HTR-8/SVneo (cell line): ENCODE measurements at regions not wholly inside any gene's neighbourhood (a gene's known extent, or its start where the extent isn't known, plus 50 kb on each side); places are given as distances from the start of the nearest gene placed in this dataset.

ENCODE experiments used
- DNase-seq: peaks from one replicate; pipeline ENCODE4 v3.0.0; 2011; ENCODE audit warnings: low spot score, mixed read lengths; ENCODE audit not compliant: insufficient read length
- FAIRE-seq: peaks from 2 replicates; lab custom pipeline; 2011; peaks lifted over from hg19 to GRCh38; lab: Jason Lieb, UNC

- FAIRE-seq (no peak), DNase-seq (no peak)
Observed at GRCh38 chr7:156121434-156121833, 309.2 kb upstream of the SHH start.

GRCh38 chr7:156120552-156120951 lies 308.3 kb upstream of the SHH start:
- no peak for FAIRE-seq
- DNase-seq = no peak

DNA sequence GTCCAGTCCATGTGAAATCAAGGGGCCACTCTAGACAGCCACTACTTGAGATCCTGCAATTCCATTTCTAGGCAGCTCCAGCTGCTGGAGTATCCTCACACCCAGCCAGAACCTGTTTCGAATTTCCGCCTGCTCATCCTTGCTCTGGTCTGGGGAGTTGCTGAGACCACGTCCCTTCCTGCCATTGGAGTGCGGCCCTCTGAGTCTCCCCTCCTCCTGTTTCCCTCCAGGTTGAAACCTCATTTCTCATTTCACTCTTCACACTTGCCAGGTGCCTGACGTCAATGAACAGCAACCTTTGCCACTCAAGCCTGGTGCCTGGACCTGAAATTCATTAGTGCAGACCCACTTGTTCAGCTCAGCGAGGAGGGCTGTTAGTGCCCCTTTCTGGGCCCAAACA lies 307.5 kb upstream of the SHH start:
- FAIRE-seq = no peak
- no peak for DNase-seq

DNA sequence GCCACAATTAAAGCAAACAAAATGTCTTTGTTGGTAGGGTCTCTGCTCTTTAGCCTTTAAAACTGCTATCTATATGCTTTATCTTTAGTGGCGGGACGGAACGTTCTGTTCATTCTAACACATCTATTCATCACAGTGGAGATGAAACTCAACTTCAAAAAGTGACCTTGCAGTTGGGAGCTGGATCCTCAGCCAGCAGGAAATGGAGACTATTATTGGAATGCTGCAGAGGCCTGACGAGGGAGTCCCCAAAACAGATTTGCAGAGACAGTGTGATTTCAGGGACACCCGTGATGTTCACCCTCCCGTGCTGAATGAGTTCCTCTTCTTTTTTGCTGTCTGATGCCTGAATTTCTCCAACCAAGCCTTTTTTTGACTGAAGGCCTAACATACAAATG lies 306.0 kb upstream of the SHH start:
- FAIRE-seq = no peak
- no peak for DNase-seq

GRCh38 chr7:156117542-156118247 lies 305.4 kb upstream of the SHH start:
- no peak for DNase-seq
- no peak for FAIRE-seq

DNA sequence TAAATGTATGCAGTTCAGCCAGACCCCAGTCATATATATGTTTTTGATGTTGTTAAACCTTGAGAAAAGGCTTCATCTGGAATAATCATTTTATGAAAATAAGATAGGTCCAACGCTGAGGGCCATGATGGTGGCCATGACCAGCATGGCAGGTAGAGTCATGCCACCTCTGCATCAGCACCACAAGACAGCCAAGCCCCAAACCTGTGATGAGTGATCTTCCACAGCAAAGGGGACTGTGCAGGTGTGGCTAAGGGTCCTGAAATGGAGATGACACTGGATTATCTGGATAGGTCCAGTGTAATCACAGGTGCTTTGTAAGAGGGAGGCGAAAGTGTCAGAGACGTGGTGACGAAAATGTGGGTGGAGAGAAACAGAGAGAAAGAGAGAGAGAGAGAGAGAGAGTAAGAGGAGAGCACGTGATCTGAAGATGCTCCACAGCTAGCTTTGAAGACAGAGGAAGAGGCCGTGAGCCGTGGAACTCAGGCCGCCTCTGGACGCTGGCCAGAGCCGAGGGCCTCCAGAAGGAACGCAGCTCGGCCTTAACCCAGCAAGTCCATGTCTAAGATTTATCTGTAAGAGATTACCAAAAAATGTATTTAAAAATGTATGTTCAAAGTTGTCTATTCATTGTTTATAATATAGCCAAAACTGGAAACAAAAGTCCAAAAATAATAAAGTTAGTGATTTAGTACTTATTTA lies 304.4 kb upstream of the SHH start:
- FAIRE-seq (no peak), DNase-seq (no peak)

DNA sequence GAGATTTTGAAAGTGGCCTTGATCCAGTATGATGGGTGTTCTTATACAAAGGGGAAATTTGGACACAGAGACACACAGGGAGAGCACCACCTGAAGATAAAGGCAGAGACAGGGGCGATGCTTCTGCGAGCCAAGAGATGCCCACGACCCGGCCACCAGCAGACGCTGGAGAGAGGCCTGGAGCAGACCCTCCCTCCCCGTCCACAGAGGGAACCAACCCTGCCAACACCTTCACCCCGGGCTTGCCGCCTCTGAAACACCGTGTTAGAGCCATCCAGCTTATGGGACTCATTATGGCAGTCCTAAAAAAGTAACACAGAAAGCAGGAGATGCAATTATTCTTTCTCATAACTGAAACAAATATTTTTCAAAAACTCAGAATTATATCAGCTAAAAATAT lies 303.3 kb upstream of the SHH start:
- DNase-seq (no peak), FAIRE-seq (no peak)

DNA sequence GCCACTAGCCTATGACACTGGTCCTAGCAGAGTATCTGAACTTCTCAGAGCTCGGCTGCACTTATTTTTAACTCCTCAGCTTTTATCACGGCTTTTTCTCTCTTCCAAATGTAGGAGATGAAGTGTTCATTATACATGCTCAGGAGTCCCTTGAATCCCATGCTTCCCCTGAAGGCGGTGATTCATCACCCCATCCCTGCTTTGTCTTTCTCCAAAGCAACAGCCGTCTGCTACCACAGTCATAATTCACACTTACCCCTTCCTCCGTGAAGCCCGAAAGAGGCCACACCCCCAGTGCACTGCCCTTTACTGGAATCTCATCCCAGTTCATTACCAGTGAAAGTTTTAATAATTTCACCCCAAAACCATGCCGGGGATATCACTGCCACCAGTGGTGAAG lies 301.5 kb upstream of the SHH start:
- no peak for FAIRE-seq
- DNase-seq = no peak

DNA sequence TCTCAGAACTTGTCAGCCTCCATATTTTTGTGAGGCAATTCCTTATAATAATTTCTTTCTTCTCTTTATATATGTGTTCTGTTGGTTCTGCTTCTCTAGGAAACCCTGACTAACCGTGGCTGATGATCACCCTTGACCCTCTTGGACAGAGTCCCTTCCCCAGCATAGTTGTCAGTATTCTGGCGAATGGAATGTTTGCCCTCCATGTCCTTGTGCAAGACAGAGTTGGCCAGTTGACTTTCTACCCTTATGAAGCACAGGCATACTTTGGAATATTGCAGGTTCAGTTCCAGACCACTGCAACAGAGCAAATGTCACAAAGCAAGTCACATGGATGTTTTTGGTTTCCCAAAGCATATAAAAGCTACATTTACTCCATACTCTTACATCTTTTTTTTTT lies 297.7 kb upstream of the SHH start:
- FAIRE-seq (no peak), DNase-seq (no peak)

DNA sequence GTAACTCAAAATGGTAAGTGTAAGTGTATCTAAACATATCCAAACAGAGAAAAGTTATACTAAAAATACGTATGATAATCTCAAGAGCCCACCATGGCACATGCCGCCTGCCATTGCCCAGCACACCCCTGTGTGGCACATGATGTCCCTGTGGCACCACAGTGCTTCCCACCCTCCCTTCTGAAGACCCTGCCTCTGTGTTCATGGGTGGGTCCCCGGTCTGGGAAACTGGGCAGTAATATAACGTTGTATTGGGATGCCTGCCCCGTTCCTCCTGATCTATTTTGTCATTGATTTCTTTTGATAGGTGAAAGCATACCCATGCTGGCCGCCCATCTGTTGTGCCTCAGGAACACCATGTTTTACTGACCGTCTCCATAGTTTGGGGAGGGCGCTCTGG lies 296.8 kb upstream of the SHH start:
- no peak for FAIRE-seq
- DNase-seq = no peak

DNA sequence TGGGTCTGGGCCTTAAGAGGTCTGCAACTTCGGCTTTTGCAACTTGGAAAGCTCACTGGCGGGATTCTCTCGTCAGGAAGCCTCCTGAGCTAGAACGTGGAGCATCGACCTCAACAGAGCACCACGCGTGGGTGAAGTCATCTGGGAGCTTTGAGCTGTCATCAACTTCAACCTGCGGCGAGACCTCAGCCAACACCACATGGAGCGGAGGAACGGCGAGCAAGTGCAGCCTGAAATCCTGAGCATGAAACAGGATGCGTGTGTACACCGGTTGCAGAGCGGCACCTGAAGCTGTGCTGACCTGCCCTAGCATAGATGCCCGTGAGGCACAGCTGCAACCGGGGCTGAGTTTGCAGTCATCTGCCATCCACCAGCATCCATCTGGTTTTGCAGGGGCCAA lies 295.7 kb upstream of the SHH start:
- FAIRE-seq (no peak), DNase-seq (no peak)

DNA sequence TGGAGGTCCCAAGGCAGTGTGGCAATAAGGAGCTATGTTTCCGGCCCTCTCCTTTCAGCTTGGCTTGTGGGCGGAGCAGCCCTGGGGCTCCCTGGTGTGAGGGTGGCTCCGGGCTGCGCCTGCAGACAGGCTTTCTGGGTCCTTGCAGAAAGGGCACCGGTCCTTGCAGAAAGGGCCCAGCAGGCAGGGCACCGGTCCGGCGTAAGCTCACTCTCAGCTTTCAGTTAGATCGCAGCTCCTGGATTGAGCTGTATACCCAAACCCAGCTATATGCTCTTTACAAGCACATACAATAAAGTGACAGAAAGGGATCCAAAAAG lies 293.8 kb upstream of the SHH start:
- no peak for FAIRE-seq
- no peak for DNase-seq

GRCh38 chr7:156105337-156106106 lies 293.3 kb upstream of the SHH start:
- no peak for DNase-seq
- no peak for FAIRE-seq

GRCh38 chr7:156104501-156105336 lies 292.5 kb upstream of the SHH start:
- DNase-seq = no peak

DNA sequence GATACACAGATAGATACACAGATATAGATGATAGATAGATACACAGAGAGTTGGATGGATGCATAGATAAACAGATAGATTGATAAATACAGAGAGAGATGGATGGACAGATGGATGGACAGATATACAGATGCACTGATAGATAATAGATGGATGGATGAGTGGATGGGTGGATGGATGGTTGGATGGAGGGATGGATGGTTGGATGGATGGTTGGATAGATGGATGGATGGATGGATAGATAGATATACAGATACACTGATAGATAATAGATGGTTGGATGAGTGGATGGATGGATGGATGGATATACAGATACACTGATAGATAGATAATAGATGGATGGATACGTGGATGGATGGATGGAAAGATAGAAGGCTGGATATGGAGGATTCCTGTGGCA lies 290.0 kb upstream of the SHH start:
- DNase-seq = no peak
- no peak for FAIRE-seq

More at GRCh38 chr7:156104501-156105336, 292.5 kb upstream of the SHH start:
- FAIRE-seq = no peak

DNA sequence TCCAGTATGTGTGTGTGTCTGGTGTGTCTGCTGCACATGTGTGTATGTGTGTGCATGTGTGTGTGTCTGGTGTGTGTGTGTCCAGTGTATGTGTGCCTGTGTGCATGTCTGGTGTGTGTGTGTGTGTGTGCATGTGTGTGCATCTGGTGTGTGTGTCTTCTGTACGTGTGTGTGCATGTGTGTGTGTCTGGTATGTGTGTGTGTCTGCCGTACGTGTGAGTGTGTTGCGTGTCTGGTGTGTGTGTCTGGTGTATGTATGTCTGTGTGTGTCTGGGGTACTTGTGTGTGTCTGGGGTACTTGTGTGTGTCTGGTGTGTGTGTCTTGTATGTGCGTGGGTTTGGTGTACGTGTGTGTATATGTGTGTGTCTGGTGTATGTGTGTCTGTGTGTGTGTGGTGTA lies 289.1 kb upstream of the SHH start:
- DNase-seq (no peak), FAIRE-seq (peak; percentile 88)

GRCh38 chr7:156100086-156100485 lies 287.8 kb upstream of the SHH start:
- DNase-seq = no peak
- FAIRE-seq = no peak

GRCh38 chr7:156099085-156099484 lies 286.8 kb upstream of the SHH start:
- FAIRE-seq (no peak), DNase-seq (no peak)

- no peak for DNase-seq
Observed at GRCh38 chr7:156096771-156097538, 284.7 kb upstream of the SHH start.

More at GRCh38 chr7:156096771-156097538, 284.7 kb upstream of the SHH start:
- FAIRE-seq = no peak
